WTC11 (cell line): ENCODE measurements at regions not wholly inside any gene's neighbourhood (a gene's known extent, or its start where the extent isn't known, plus 50 kb on each side); places are given as distances from the start of the nearest gene placed in this dataset.

Experiments
- ATAC-seq: fragments of 200-7000 bp; cut with Tn5 transposase; 2 replicates; pipeline ENCODE4 v1.10.0; 2021; ENCODE audit warnings: mild to moderate bottlenecking, moderate library complexity
- CTCF ChIA-PET: fragments of 300-600 bp; sonication (Branson Sonifier 250); formaldehyde crosslinking; loops from one replicate; lab custom pipeline; 2021; ENCODE audit warnings: antibody characterized with exemption; lab: Charles Lee
- POLR2A ChIA-PET: fragments of 350-600 bp; sonication (Branson Sonifier 250); formaldehyde crosslinking; loops from one replicate; lab custom pipeline; 2021; ENCODE audit warnings: antibody characterized with exemption; lab: Charles Lee
- DNase-seq: peaks from one replicate; pipeline ENCODE4 v3.0.0; 2021; ENCODE audit warnings: low spot score
- H3K27ac Mint-ChIP-seq: 2 replicates; pipeline ENCODE4 v1.8.0; 2021; ENCODE audit warnings: mixed read lengths
- H3K27me3 Mint-ChIP-seq: 2 replicates; pipeline ENCODE4 v1.8.0; 2021; ENCODE audit warnings: low read depth, mild to moderate bottlenecking, moderate library complexity, mixed read lengths
- H3K36me3 Mint-ChIP-seq: 2 replicates; pipeline ENCODE4 v1.8.0; 2021; ENCODE audit warnings: mixed read lengths
- H3K4me1 Mint-ChIP-seq: 2 replicates; pipeline ENCODE4 v1.8.0; 2022; ENCODE audit warnings: mixed read lengths
- H3K4me3 Mint-ChIP-seq: 2 replicates; pipeline ENCODE4 v1.8.0; 2021; ENCODE audit warnings: mild to moderate bottlenecking, moderate library complexity, mixed read lengths
- H3K9me3 Mint-ChIP-seq: 2 replicates; pipeline ENCODE4 v1.8.0; 2021; ENCODE audit warnings: mixed read lengths
- ESRRA ChIP-seq: sonication (generic); formaldehyde crosslinking; IDR thresholded peaks from 2 replicates; pipeline ENCODE4 v1.8.1; 2022; ENCODE audit warnings: mild to moderate bottlenecking, missing genetic modification reagents, borderline replicate concordance
- FOXJ3 ChIP-seq: sonication (generic); formaldehyde crosslinking; IDR thresholded peaks from 2 replicates; pipeline ENCODE4 v1.9.0; 2021; ENCODE audit warnings: missing genetic modification reagents, mild to moderate bottlenecking, borderline replicate concordance
- FOXK1 ChIP-seq: sonication (generic); formaldehyde crosslinking; IDR thresholded peaks from 2 replicates; pipeline ENCODE4 v1.8.0; 2022; ENCODE audit warnings: mild to moderate bottlenecking, moderate library complexity, missing genetic modification reagents
- FOXP1 ChIP-seq: sonication (generic); formaldehyde crosslinking; IDR thresholded peaks from 2 replicates; pipeline ENCODE4 v1.8.0; 2022; ENCODE audit warnings: missing genetic modification reagents, mild to moderate bottlenecking, moderate library complexity, borderline replicate concordance
- GABPB1 ChIP-seq: sonication (generic); formaldehyde crosslinking; IDR thresholded peaks from 2 replicates; pipeline ENCODE4 v1.8.1; 2023; ENCODE audit warnings: mild to moderate bottlenecking, missing genetic modification reagents
- GTF2I ChIP-seq: fragments of 250-450 bp; sonication (Bioruptor Pico); conservative IDR thresholded peaks from 2 replicates; pipeline ENCODE4 v1.4.0; 2021; ENCODE audit warnings: mild to moderate bottlenecking
- JUN ChIP-seq: sonication (generic); formaldehyde crosslinking; IDR thresholded peaks from 2 replicates; pipeline ENCODE4 v1.8.0; 2023; ENCODE audit warnings: mild to moderate bottlenecking, missing genetic modification reagents
- MXD4 ChIP-seq: fragments of 250-450 bp; sonication (Bioruptor Pico); IDR thresholded peaks from 2 replicates; pipeline ENCODE4 v1.8.0; 2021; ENCODE audit warnings: mild to moderate bottlenecking, moderate library complexity, borderline replicate concordance
- PRRX2 ChIP-seq: fragments of 250-450 bp; sonication (Bioruptor Pico); IDR thresholded peaks from 2 replicates; pipeline ENCODE4 v1.8.0; 2021; ENCODE audit warnings: mild to moderate bottlenecking
- RELA ChIP-seq: sonication (generic); formaldehyde crosslinking; IDR thresholded peaks from 2 replicates; pipeline ENCODE4 v1.8.1; 2022; ENCODE audit warnings: missing genetic modification reagents, mild to moderate bottlenecking, borderline replicate concordance
- RORB ChIP-seq: fragments of 250-450 bp; sonication (Bioruptor Pico); IDR thresholded peaks from 2 replicates; pipeline ENCODE4 v1.9.0; 2021; ENCODE audit warnings: mild to moderate bottlenecking
- SMAD3 ChIP-seq: sonication (generic); formaldehyde crosslinking; IDR thresholded peaks from 2 replicates; pipeline ENCODE4 v1.8.0; 2022; ENCODE audit warnings: missing genetic modification reagents, mild to moderate bottlenecking, borderline replicate concordance
- ZNF138 ChIP-seq: sonication (generic); formaldehyde crosslinking; conservative IDR thresholded peaks from 2 replicates; pipeline ENCODE4 v1.8.1; 2022; ENCODE audit warnings: mild to moderate bottlenecking, moderate library complexity, missing genetic modification reagents
- ZNF671 ChIP-seq: fragments of 250-450 bp; sonication (Bioruptor Pico); IDR thresholded peaks from 2 replicates; pipeline ENCODE4 v1.8.0; 2021; ENCODE audit warnings: mild to moderate bottlenecking
- TF ChIP-seq, protein P1 (sequence below): sonication (generic); formaldehyde crosslinking; IDR thresholded peaks from 2 replicates; pipeline ENCODE4 v1.8.1; 2022; ENCODE audit warnings: mild to moderate bottlenecking, missing genetic modification reagents, moderate library complexity, borderline replicate concordance
- TF ChIP-seq, protein P2 (sequence below): sonication (generic); formaldehyde crosslinking; IDR thresholded peaks from 2 replicates; pipeline ENCODE4 v1.8.1; 2023; ENCODE audit warnings: mild to moderate bottlenecking, missing genetic modification reagents
- TF ChIP-seq, protein P3 (sequence below): sonication (generic); formaldehyde crosslinking; IDR thresholded peaks from 2 replicates; pipeline ENCODE4 v1.8.1; 2022; ENCODE audit warnings: missing genetic modification reagents, borderline replicate concordance
- TF ChIP-seq, protein P4 (sequence below): sonication (generic); formaldehyde crosslinking; IDR thresholded peaks from 2 replicates; pipeline ENCODE4 v1.8.0; 2023; ENCODE audit warnings: missing genetic modification reagents, mild to moderate bottlenecking, borderline replicate concordance
- TF ChIP-seq, protein P5 (sequence below): sonication (generic); formaldehyde crosslinking; IDR thresholded peaks from 2 replicates; pipeline ENCODE4 v1.8.1; 2023; ENCODE audit warnings: mild to moderate bottlenecking, missing genetic modification reagents, moderate library complexity
- TF ChIP-seq, protein P6 (sequence below): sonication (generic); formaldehyde crosslinking; IDR thresholded peaks from 2 replicates; pipeline ENCODE4 v1.8.0; 2023; ENCODE audit warnings: mild to moderate bottlenecking, missing genetic modification reagents

DNA sequence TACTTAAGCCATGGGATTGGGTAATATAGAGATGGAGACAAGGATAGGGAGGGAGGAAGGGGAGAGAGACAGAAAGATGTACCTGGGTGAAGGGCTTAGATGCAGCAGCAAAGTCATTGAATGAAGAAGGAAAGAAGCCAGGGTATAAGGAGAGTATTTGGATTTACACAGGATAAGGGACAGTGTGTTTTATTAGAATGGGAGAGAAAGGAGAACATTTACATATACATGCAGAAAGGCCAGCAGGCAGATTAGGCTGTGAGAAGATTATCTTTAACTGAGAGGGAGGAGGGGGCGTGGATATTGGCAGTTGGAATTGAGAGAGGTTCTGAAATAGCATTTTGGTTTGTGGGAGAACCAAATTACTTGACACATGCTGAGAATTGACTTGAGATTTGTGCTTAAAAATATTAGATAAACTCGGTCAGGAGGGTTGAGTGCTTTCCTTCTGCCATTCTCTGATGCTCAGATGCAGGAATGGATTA, 161.5 kb upstream of the ZNF804B start (continued):
- TF ChIP-seq, protein P1, sequence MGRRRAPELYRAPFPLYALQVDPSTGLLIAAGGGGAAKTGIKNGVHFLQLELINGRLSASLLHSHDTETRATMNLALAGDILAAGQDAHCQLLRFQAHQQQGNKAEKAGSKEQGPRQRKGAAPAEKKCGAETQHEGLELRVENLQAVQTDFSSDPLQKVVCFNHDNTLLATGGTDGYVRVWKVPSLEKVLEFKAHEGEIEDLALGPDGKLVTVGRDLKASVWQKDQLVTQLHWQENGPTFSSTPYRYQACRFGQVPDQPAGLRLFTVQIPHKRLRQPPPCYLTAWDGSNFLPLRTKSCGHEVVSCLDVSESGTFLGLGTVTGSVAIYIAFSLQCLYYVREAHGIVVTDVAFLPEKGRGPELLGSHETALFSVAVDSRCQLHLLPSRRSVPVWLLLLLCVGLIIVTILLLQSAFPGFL (CRISPR knock-in tag) = no peak
- TF ChIP-seq SMAD3 (CRISPR knock-in tag) = no peak
- no peak for TF ChIP-seq ZNF138 (CRISPR knock-in tag)
- TF ChIP-seq, all 79 proteins: peak for 0

DNA sequence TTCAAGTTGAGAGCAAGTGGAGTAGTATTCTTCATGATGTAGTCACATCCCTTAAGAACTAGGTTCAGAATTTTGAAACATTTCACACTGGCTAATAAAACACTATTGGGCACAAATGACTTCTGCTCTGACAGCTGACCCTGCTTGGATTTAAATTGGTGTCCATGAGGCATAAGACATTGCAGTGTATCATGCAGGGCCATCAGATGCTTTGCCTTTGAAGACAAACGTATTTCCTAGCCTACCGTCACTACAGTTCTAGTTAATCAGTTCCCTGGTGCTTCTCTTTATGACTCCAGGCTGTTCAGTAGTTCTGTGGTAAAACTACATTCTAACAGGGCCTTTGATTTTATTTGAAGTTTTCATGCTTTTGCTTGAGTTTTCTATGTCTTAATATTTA, 168.5 kb upstream of the ZNF804B start:
- Mint-ChIP-seq H3K4me1 (peaks cover 28% of the 10 kb centered on the region), H3K36me3 (no peaks in the 10 kb centered on the region), H3K27ac (no peak overlapping the region), H3K4me3 (no peak overlapping the region), H3K9me3 (peaks cover 8% of the 10 kb centered on the region; the same call in 1 of the 2 replicates), H3K27me3 (no peaks in the 10 kb centered on the region)
- DNase-seq (no peak), ATAC-seq (no peak)
- TF ChIP-seq, protein P2, sequence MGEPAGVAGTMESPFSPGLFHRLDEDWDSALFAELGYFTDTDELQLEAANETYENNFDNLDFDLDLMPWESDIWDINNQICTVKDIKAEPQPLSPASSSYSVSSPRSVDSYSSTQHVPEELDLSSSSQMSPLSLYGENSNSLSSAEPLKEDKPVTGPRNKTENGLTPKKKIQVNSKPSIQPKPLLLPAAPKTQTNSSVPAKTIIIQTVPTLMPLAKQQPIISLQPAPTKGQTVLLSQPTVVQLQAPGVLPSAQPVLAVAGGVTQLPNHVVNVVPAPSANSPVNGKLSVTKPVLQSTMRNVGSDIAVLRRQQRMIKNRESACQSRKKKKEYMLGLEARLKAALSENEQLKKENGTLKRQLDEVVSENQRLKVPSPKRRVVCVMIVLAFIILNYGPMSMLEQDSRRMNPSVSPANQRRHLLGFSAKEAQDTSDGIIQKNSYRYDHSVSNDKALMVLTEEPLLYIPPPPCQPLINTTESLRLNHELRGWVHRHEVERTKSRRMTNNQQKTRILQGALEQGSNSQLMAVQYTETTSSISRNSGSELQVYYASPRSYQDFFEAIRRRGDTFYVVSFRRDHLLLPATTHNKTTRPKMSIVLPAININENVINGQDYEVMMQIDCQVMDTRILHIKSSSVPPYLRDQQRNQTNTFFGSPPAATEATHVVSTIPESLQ (CRISPR knock-in tag) = no peak
- CTCF ChIA-PET = no interaction called here
- POLR2A ChIA-PET = no interaction called here

DNA sequence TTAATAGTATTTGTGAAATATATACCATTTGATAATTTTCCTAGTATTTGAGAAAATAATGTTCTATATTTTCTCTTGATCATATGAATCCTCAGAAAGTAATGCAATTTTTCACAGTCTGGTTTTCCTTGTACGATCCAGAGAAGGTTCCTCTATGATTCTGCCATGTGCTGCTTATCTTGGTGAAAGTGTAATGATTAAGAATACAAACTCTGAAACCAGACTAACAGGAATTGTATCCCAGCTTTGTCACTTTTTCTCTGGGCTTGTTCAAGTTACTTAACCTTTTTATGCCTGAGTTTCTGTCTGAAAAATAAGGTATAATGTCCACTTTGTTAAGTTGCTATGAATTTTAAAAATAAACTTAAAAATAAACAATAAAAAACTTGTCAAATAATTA, 169.6 kb upstream of the ZNF804B start:
- no peak for ATAC-seq
- Mint-ChIP-seq H3K27me3 (no peaks in the 10 kb centered on the region), H3K36me3 (no peaks in the 10 kb centered on the region), H3K4me1 (peaks cover 28% of the 10 kb centered on the region), H3K27ac (no peak overlapping the region), H3K9me3 (peaks cover 8% of the 10 kb centered on the region; the same call in 1 of the 2 replicates), H3K4me3 (no peak overlapping the region)
- ChIA-PET POLR2A (no interaction called here), CTCF (no interaction called here)
- no peak for DNase-seq
- no peak for TF ChIP-seq RORB
- TF ChIP-seq, protein P3, sequence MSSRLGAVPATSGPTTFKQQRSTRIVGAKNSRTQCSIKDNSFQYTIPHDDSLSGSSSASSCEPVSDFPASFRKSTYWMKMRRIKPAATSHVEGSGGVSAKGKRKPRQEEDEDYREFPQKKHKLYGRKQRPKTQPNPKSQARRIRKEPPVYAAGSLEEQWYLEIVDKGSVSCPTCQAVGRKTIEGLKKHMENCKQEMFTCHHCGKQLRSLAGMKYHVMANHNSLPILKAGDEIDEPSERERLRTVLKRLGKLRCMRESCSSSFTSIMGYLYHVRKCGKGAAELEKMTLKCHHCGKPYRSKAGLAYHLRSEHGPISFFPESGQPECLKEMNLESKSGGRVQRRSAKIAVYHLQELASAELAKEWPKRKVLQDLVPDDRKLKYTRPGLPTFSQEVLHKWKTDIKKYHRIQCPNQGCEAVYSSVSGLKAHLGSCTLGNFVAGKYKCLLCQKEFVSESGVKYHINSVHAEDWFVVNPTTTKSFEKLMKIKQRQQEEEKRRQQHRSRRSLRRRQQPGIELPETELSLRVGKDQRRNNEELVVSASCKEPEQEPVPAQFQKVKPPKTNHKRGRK (CRISPR knock-in tag) = no peak
- no peak for TF ChIP-seq GTF2I (CRISPR knock-in tag)
- TF ChIP-seq ESRRA (CRISPR knock-in tag) = no peak
- no peak for TF ChIP-seq JUN (CRISPR knock-in tag)
- TF ChIP-seq, protein P4, sequence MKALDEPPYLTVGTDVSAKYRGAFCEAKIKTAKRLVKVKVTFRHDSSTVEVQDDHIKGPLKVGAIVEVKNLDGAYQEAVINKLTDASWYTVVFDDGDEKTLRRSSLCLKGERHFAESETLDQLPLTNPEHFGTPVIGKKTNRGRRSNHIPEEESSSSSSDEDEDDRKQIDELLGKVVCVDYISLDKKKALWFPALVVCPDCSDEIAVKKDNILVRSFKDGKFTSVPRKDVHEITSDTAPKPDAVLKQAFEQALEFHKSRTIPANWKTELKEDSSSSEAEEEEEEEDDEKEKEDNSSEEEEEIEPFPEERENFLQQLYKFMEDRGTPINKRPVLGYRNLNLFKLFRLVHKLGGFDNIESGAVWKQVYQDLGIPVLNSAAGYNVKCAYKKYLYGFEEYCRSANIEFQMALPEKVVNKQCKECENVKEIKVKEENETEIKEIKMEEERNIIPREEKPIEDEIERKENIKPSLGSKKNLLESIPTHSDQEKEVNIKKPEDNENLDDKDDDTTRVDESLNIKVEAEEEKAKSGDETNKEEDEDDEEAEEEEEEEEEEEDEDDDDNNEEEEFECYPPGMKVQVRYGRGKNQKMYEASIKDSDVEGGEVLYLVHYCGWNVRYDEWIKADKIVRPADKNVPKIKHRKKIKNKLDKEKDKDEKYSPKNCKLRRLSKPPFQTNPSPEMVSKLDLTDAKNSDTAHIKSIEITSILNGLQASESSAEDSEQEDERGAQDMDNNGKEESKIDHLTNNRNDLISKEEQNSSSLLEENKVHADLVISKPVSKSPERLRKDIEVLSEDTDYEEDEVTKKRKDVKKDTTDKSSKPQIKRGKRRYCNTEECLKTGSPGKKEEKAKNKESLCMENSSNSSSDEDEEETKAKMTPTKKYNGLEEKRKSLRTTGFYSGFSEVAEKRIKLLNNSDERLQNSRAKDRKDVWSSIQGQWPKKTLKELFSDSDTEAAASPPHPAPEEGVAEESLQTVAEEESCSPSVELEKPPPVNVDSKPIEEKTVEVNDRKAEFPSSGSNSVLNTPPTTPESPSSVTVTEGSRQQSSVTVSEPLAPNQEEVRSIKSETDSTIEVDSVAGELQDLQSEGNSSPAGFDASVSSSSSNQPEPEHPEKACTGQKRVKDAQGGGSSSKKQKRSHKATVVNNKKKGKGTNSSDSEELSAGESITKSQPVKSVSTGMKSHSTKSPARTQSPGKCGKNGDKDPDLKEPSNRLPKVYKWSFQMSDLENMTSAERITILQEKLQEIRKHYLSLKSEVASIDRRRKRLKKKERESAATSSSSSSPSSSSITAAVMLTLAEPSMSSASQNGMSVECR (CRISPR knock-in tag) = no peak
- TF ChIP-seq ZNF138 (CRISPR knock-in tag) = no peak
- TF ChIP-seq, protein P5, sequence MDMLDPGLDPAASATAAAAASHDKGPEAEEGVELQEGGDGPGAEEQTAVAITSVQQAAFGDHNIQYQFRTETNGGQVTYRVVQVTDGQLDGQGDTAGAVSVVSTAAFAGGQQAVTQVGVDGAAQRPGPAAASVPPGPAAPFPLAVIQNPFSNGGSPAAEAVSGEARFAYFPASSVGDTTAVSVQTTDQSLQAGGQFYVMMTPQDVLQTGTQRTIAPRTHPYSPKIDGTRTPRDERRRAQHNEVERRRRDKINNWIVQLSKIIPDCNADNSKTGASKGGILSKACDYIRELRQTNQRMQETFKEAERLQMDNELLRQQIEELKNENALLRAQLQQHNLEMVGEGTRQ = no peak
- no peak for TF ChIP-seq ZNF671
- TF ChIP-seq FOXK1 = no peak
- no peak for TF ChIP-seq MXD4
- no peak for TF ChIP-seq SMAD3 (CRISPR knock-in tag)
- TF ChIP-seq GABPB1 = no peak
- TF ChIP-seq RELA (CRISPR knock-in tag) = no peak
- TF ChIP-seq, protein P6, sequence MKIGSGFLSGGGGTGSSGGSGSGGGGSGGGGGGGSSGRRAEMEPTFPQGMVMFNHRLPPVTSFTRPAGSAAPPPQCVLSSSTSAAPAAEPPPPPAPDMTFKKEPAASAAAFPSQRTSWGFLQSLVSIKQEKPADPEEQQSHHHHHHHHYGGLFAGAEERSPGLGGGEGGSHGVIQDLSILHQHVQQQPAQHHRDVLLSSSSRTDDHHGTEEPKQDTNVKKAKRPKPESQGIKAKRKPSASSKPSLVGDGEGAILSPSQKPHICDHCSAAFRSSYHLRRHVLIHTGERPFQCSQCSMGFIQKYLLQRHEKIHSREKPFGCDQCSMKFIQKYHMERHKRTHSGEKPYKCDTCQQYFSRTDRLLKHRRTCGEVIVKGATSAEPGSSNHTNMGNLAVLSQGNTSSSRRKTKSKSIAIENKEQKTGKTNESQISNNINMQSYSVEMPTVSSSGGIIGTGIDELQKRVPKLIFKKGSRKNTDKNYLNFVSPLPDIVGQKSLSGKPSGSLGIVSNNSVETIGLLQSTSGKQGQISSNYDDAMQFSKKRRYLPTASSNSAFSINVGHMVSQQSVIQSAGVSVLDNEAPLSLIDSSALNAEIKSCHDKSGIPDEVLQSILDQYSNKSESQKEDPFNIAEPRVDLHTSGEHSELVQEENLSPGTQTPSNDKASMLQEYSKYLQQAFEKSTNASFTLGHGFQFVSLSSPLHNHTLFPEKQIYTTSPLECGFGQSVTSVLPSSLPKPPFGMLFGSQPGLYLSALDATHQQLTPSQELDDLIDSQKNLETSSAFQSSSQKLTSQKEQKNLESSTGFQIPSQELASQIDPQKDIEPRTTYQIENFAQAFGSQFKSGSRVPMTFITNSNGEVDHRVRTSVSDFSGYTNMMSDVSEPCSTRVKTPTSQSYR (CRISPR knock-in tag) = no peak
- no peak for TF ChIP-seq PRRX2 (CRISPR knock-in tag)
- no peak for TF ChIP-seq FOXP1 (CRISPR knock-in tag)
- TF ChIP-seq FOXJ3 (CRISPR knock-in tag) = no peak
